ENCODE measurements at regions not wholly inside any gene's neighbourhood (a gene's known extent, or its start where the extent isn't known, plus 50 kb on each side); places are given as distances from the start of the nearest gene placed in this dataset.
A peak's percentile ranks its signal among the peaks of the same experiment; 100 is the strongest.

DNA sequence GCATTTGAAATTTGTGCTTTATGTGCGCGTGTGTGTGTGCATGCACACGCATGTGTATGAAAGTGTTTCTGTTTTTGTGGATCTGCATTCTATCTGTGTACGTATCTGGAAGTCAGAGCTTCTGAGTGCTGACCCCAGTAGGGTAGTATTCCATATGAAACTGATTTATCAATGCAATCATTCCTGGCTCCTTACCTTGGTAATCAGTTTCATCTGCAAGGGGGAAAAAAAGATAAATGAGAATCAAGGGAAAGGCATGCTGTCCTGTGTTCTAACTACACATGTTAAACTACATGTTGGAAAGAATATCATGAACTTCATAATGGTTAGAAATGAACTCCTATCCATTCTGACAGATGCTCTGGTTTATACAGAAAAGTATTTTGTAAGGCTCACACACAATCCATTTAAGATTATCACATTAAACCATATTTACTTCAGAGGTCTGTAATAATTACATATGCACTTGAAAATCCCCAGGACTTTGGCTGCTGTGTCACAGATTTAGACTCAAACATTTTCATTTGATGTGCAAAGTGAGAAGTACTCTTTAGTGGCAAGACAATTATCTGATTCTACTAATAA is 276.1 kb upstream of the LMO3 start:
- Mint-ChIP-seq H3K4me1 (ENCODE audit: low read depth, unreplicated experiment) (peaks cover 15% of the 10 kb centered on the region), H3K4me3 (ENCODE audit: low read depth, unreplicated experiment) (no peak overlapping the region), H3K27me3 (ENCODE audit: unreplicated experiment) (no peaks in the 10 kb centered on the region), H3K9me3 (ENCODE audit: low read depth, unreplicated experiment) (no peaks in the 10 kb centered on the region), H3K27ac (ENCODE audit: unreplicated experiment) (no peak overlapping the region), H3K36me3 (ENCODE audit: insufficient read depth, unreplicated experiment) (no peaks in the 10 kb centered on the region)
- DNase-seq: no peak
- CTCF ChIA-PET: no interaction called here
- BruUV-seq (replicated peaks): no TSS peak
- intact Hi-C loops (cut with micrococcal nuclease; ENCODE audit: unreplicated experiment): no loop called here
- TF ChIP-seq, protein P1, sequence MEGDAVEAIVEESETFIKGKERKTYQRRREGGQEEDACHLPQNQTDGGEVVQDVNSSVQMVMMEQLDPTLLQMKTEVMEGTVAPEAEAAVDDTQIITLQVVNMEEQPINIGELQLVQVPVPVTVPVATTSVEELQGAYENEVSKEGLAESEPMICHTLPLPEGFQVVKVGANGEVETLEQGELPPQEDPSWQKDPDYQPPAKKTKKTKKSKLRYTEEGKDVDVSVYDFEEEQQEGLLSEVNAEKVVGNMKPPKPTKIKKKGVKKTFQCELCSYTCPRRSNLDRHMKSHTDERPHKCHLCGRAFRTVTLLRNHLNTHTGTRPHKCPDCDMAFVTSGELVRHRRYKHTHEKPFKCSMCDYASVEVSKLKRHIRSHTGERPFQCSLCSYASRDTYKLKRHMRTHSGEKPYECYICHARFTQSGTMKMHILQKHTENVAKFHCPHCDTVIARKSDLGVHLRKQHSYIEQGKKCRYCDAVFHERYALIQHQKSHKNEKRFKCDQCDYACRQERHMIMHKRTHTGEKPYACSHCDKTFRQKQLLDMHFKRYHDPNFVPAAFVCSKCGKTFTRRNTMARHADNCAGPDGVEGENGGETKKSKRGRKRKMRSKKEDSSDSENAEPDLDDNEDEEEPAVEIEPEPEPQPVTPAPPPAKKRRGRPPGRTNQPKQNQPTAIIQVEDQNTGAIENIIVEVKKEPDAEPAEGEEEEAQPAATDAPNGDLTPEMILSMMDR (IDR thresholded peaks at IDR 0.05; ENCODE audit: unreplicated experiment): no peak

DNA sequence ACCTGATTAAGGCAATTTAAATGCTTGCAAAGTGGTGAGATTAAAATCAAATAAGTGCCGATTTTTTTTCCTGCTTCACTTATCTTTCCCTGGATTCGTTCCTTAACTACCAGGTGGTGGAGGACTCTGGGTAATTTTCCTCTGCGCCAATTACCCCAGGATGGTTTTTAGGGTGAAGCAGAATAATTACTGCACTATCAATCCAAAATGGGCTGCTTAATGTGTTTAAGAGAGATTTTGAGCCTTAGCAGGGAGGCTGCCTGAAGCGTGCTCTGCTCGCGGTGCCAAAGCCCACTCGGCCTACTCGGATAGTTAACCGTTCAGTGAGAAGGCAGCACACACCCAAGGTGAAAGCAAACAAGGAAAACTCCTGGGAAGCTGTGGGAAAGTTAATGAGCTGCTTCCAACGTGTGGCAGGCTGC is 274.9 kb upstream of the LMO3 start:
- no TSS peak for BruUV-seq (replicated peaks)
- peaks cover 15% of the 10 kb centered on the region for H3K4me1 Mint-ChIP-seq (ENCODE audit: low read depth, unreplicated experiment)
- peak overlapping the region; percentile 62 for H3K4me3 Mint-ChIP-seq (ENCODE audit: low read depth, unreplicated experiment)
- H3K9me3 Mint-ChIP-seq (ENCODE audit: low read depth, unreplicated experiment): no peaks in the 10 kb centered on the region
- intact Hi-C loops (cut with micrococcal nuclease; ENCODE audit: unreplicated experiment): no loop called here
- peak; percentile 10 for DNase-seq
- no peaks in the 10 kb centered on the region for H3K27me3 Mint-ChIP-seq (ENCODE audit: unreplicated experiment)
- TF ChIP-seq, protein P1 (IDR thresholded peaks at IDR 0.05; ENCODE audit: unreplicated experiment): no peak
- H3K27ac Mint-ChIP-seq (ENCODE audit: unreplicated experiment): peak overlapping the region; percentile 67
- CTCF ChIA-PET: no interaction called here
- no peaks in the 10 kb centered on the region for H3K36me3 Mint-ChIP-seq (ENCODE audit: insufficient read depth, unreplicated experiment)

DNA sequence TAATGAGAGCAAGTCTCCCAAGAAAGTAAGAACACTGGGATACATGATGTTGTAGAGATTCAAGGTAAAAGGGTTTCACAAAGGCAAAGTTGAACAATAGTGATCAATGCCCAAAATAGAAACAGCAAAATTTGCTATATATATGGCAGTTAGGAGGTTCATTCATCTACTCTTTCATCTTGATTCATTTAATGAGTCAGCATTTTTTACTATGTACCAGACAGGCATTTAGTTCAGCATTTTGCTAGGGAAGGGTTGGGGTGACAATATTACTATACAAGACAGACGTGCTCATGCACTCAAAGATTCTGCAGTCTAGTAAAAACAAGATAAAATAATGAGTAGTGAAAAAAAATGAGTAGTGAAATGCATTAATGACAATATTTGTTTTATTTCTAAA is 264.9 kb upstream of the LMO3 start:
- intact Hi-C loops (cut with micrococcal nuclease; ENCODE audit: unreplicated experiment): no loop called here
- Mint-ChIP-seq H3K27me3 (ENCODE audit: unreplicated experiment) (no peaks in the 10 kb centered on the region), H3K4me1 (ENCODE audit: low read depth, unreplicated experiment) (no peaks in the 10 kb centered on the region), H3K36me3 (ENCODE audit: insufficient read depth, unreplicated experiment) (no peaks in the 10 kb centered on the region), H3K4me3 (ENCODE audit: low read depth, unreplicated experiment) (no peak overlapping the region), H3K9me3 (ENCODE audit: low read depth, unreplicated experiment) (peaks cover 2% of the 10 kb centered on the region), H3K27ac (ENCODE audit: unreplicated experiment) (no peak overlapping the region)
- TF ChIP-seq, protein P1 (IDR thresholded peaks at IDR 0.05; ENCODE audit: unreplicated experiment): no peak
- DNase-seq: no peak
- no TSS peak for BruUV-seq (replicated peaks)
- CTCF ChIA-PET: no interaction called here

DNA sequence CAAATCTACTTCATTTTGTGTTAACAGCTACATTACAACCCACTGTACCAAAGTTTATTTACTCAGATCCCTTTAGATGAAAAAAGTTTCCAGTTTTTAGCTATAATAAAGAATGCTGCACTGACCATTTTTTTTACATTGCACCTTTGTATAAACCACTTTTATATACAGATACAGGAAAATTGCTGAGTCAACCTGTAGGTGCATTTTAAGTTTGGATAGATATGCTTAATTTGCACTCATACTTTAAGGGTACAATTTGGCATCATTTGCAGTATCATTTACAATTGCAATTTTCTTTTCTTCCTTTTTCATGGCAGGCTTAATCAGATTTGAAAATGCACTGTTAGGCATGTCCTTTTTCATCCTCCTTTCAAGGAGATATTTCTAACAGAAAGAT is 257.8 kb upstream of the LMO3 start:
- BruUV-seq (replicated peaks): no TSS peak
- Mint-ChIP-seq H3K4me1 (ENCODE audit: low read depth, unreplicated experiment) (no peaks in the 10 kb centered on the region), H3K27me3 (ENCODE audit: unreplicated experiment) (no peaks in the 10 kb centered on the region), H3K36me3 (ENCODE audit: insufficient read depth, unreplicated experiment) (no peaks in the 10 kb centered on the region), H3K27ac (ENCODE audit: unreplicated experiment) (no peak overlapping the region), H3K4me3 (ENCODE audit: low read depth, unreplicated experiment) (no peak overlapping the region), H3K9me3 (ENCODE audit: low read depth, unreplicated experiment) (no peaks in the 10 kb centered on the region)
- CTCF ChIA-PET: no interaction called here
- intact Hi-C loops (cut with micrococcal nuclease; ENCODE audit: unreplicated experiment): no loop called here
- TF ChIP-seq, protein P1 (IDR thresholded peaks at IDR 0.05; ENCODE audit: unreplicated experiment): no peak
- no peak for DNase-seq
